Uterus (tissue), 3 donors: ENCODE measurements at regions not wholly inside any gene's neighbourhood (a gene's known extent, or its start where the extent isn't known, plus 50 kb on each side); places are given as distances from the start of the nearest gene placed in this dataset.

ENCODE experiments used
- DNase-seq, 2 donors: peaks; one replicate each; pipeline ENCODE4 v3.0.0-alpha.2; 2019 to 2020
- H3K27ac ChIP-seq, 2 donors: fragments of 200-600 bp; sonication (generic); 1 replicate in 1 of 2; 2 replicates in 1 of 2; pipeline ENCODE4 v1.5.1; 2016 to 2018
- H3K27me3 ChIP-seq, 2 donors: fragments of 200-600 bp; sonication (generic); one replicate each; pipeline ENCODE4 v1.5.1; 2018 to 2019; ENCODE audit warnings: control low read depth in 1 of 2
- H3K36me3 ChIP-seq, 2 donors: fragments of 200-600 bp; sonication (generic); one replicate each; pipeline ENCODE4 v1.5.1; 2019; ENCODE audit warnings: control low read depth in 1 of 2
- H3K4me1 ChIP-seq, 2 donors: fragments of 200-600 bp; sonication (generic); one replicate each; pipeline ENCODE4 v1.5.1; 2018 to 2019; ENCODE audit warnings: control low read depth in 1 of 2
- H3K4me3 ChIP-seq, 2 donors: fragments of 200-600 bp; sonication (generic); 1 replicate in 1 of 2; 2 replicates in 1 of 2; pipeline ENCODE4 v1.5.1; 2018 to 2019; ENCODE audit warnings: mild to moderate bottlenecking in 1 of 2
- H3K9me3 ChIP-seq, 2 donors: fragments of 200-600 bp; sonication (generic); one replicate each; pipeline ENCODE4 v1.5.1; 2019; ENCODE audit warnings: control low read depth in 1 of 2
- CTCF ChIP-seq, 4 experiments: fragments of 200-600 bp in 2 of 4; fragments of 450-650 bp in 2 of 4; sonication (generic) in 2 of 4; IDR thresholded peaks; one replicate each; pipeline ENCODE4 v1.5.1; 2016 to 2019; ENCODE audit warnings: antibody characterized with exemption in 4 of 4, mild to moderate bottlenecking in 2 of 4, moderate library complexity in 1 of 4
- POLR2A ChIP-seq, 2 donors: fragments of 450-650 bp; IDR thresholded peaks; one replicate each; pipeline ENCODE4 v1.6.1; 2016; ENCODE audit warnings: antibody characterized with exemption in 2 of 2, mild to moderate bottlenecking in 1 of 2, moderate library complexity in 1 of 2
- intact Hi-C: fragments of 100-400 bp; cut with DNase I; formaldehyde crosslinking; loops from one replicate; pipeline ENCODE4 v1.15.1; 2023; ENCODE audit warnings: low total_unique reads
- donor health status: DM: yes; HTN: yes; CAD: no.

- Histone ChIP-seq H3K27me3 (no peaks in the 10 kb centered on the region), H3K4me3 (no peak overlapping the region), H3K9me3 (no peaks in the 10 kb centered on the region), H3K4me1 (no peaks in the 10 kb centered on the region), H3K36me3 (no peaks in the 10 kb centered on the region), H3K27ac (no peak overlapping the region)
- intact Hi-C loops = no loop called here
- no peak for DNase-seq
- TF ChIP-seq CTCF (IDR thresholded peaks at IDR 0.05) = no peak
- no peak for TF ChIP-seq POLR2A (IDR thresholded peaks at IDR 0.05)
These were observed 1607.3 kb upstream of the CELF4 start for GRCh38 chr18:39172695-39173421.

- Histone ChIP-seq H3K4me1 (no peaks in the 10 kb centered on the region), H3K9me3 (no peaks in the 10 kb centered on the region), H3K36me3 (no peaks in the 10 kb centered on the region), H3K27me3 (no peaks in the 10 kb centered on the region), H3K27ac (no peak overlapping the region), H3K4me3 (no peak overlapping the region)
- TF ChIP-seq CTCF (IDR thresholded peaks at IDR 0.05) (no peak), POLR2A (IDR thresholded peaks at IDR 0.05) (no peak)
- intact Hi-C loops = no loop called here
- no peak for DNase-seq
These were observed 1603.1 kb upstream of the CELF4 start for GRCh38 chr18:39168723-39169122.

GRCh38 chr18:39167990-39168389 lies 1602.4 kb upstream of the CELF4 start:
- no peak overlapping the region for H3K4me3 ChIP-seq
- TF ChIP-seq CTCF (IDR thresholded peaks at IDR 0.05) (no peak), POLR2A (IDR thresholded peaks at IDR 0.05) (no peak)
- intact Hi-C loops = no loop called here

GRCh38 chr18:39166776-39167175 lies 1601.2 kb upstream of the CELF4 start:
- Histone ChIP-seq H3K4me3 (no peak overlapping the region), H3K27me3 (no peaks in the 10 kb centered on the region), H3K4me1 (no peaks in the 10 kb centered on the region), H3K9me3 (no peaks in the 10 kb centered on the region), H3K27ac (no peak overlapping the region), H3K36me3 (no peaks in the 10 kb centered on the region)
- intact Hi-C loops = no loop called here
- TF ChIP-seq POLR2A (IDR thresholded peaks at IDR 0.05) (no peak), CTCF (IDR thresholded peaks at IDR 0.05) (no peak)
- no peak for DNase-seq

More at GRCh38 chr18:39167990-39168389, 1602.4 kb upstream of the CELF4 start:
- Histone ChIP-seq H3K27me3 (no peaks in the 10 kb centered on the region), H3K9me3 (no peaks in the 10 kb centered on the region), H3K36me3 (no peaks in the 10 kb centered on the region), H3K27ac (no peak overlapping the region), H3K4me1 (no peaks in the 10 kb centered on the region)
- no peak for DNase-seq

GRCh38 chr18:39162013-39162827 lies 1596.6 kb upstream of the CELF4 start:
- no peaks in the 10 kb centered on the region for H3K9me3 ChIP-seq
- DNase-seq = no peak
- intact Hi-C loops = no loop called here
- H3K27ac ChIP-seq = no peak overlapping the region
- H3K36me3 ChIP-seq = no peaks in the 10 kb centered on the region
- no peak overlapping the region for H3K4me3 ChIP-seq
- TF ChIP-seq POLR2A (IDR thresholded peaks at IDR 0.05) (no peak), CTCF (IDR thresholded peaks at IDR 0.05) (no peak)
- H3K4me1 ChIP-seq = no peaks in the 10 kb centered on the region
- H3K27me3 ChIP-seq = no peaks in the 10 kb centered on the region
